ENCODE measurements at regions not wholly inside any gene's neighbourhood (a gene's known extent, or its start where the extent isn't known, plus 50 kb on each side); places are given as distances from the start of the nearest gene placed in this dataset.

DNA sequence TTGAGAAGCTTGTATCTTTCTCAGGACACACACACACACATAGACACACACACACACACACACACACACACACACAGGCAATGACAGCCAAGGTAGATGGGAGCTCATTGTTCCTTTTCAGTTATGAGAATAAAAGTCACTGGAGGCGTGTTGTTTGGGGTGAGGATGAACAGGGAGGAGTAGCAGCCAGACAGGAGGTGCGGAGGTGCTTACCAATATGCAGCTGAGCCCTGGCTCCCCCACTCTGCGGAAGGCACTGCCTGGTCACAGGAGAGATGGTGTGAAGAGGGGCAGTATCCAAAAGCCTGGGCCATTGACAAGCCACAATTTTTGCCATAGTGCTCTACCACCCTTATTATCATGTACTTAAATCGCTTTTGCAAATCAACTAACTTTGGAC lies 77.4 kb downstream of the CBLN1 start:
- no peak overlapping the region for H3K4me2 ChIP-seq
- no peaks in the 10 kb centered on the region for H3K79me2 ChIP-seq (ENCODE audit: insufficient read depth)
- WGBS (ENCODE audit: low lambda C conversion rate), result 23% methylated on average over 4 of the region's 4 CpGs
- no peaks in the 10 kb centered on the region for H3F3A ChIP-seq (replicated peaks; ENCODE audit: insufficient read depth)
- no peaks in the 10 kb centered on the region for H3K27me3 ChIP-seq (ENCODE audit: insufficient read depth)
- no peaks in the 10 kb centered on the region for H3K36me3 ChIP-seq (replicated peaks in 1 of 2; ENCODE audit: control insufficient read depth in 1 of 2, insufficient read depth in 2 of 2, low read length in 1 of 2)
- H2AFZ ChIP-seq (ENCODE audit: low read depth), result no peak overlapping the region
- no peaks in the 10 kb centered on the region for H3K9me3 ChIP-seq
- H3K27ac ChIP-seq (ENCODE audit: low read depth in 2 of 2, low read length in 1 of 2), result no peak overlapping the region
- H3K9me2 ChIP-seq, result no peaks in the 10 kb centered on the region
- POLR2A ChIA-PET, result no interaction called here
- no peak overlapping the region for H3K9ac ChIP-seq
- DNase-seq, result no peak
- no peak for TF ChIP-seq CHD2 (IDR thresholded peaks at IDR 0.05; ENCODE audit: low read length, partially characterized antibody)
- no peak for TF ChIP-seq NRF1 (IDR thresholded peaks at IDR 0.05; ENCODE audit: low read depth, low read length)
- no peak for TF ChIP-seq FOXM1 (IDR thresholded peaks at IDR 0.05; ENCODE audit: low read depth)
- TF ChIP-seq, protein P1, sequence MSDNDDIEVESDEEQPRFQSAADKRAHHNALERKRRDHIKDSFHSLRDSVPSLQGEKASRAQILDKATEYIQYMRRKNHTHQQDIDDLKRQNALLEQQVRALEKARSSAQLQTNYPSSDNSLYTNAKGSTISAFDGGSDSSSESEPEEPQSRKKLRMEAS (IDR thresholded peaks at IDR 0.05; ENCODE audit: low read depth), result no peak
- no peak for TF ChIP-seq TAF1 (IDR thresholded peaks at IDR 0.05; ENCODE audit: borderline replicate concordance, low read depth, low read length)
- TF ChIP-seq JUND (IDR thresholded peaks at IDR 0.05), result no peak
- TF ChIP-seq, protein P2, sequence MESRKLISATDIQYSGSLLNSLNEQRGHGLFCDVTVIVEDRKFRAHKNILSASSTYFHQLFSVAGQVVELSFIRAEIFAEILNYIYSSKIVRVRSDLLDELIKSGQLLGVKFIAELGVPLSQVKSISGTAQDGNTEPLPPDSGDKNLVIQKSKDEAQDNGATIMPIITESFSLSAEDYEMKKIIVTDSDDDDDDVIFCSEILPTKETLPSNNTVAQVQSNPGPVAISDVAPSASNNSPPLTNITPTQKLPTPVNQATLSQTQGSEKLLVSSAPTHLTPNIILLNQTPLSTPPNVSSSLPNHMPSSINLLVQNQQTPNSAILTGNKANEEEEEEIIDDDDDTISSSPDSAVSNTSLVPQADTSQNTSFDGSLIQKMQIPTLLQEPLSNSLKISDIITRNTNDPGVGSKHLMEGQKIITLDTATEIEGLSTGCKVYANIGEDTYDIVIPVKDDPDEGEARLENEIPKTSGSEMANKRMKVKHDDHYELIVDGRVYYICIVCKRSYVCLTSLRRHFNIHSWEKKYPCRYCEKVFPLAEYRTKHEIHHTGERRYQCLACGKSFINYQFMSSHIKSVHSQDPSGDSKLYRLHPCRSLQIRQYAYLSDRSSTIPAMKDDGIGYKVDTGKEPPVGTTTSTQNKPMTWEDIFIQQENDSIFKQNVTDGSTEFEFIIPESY (IDR thresholded peaks at IDR 0.05; ENCODE audit: borderline replicate concordance, low read depth), result no peak
- TF ChIP-seq POLR2AphosphoS5 (IDR thresholded peaks at IDR 0.05; ENCODE audit: low read depth, low read length), result no peak
- TF ChIP-seq, protein P3, sequence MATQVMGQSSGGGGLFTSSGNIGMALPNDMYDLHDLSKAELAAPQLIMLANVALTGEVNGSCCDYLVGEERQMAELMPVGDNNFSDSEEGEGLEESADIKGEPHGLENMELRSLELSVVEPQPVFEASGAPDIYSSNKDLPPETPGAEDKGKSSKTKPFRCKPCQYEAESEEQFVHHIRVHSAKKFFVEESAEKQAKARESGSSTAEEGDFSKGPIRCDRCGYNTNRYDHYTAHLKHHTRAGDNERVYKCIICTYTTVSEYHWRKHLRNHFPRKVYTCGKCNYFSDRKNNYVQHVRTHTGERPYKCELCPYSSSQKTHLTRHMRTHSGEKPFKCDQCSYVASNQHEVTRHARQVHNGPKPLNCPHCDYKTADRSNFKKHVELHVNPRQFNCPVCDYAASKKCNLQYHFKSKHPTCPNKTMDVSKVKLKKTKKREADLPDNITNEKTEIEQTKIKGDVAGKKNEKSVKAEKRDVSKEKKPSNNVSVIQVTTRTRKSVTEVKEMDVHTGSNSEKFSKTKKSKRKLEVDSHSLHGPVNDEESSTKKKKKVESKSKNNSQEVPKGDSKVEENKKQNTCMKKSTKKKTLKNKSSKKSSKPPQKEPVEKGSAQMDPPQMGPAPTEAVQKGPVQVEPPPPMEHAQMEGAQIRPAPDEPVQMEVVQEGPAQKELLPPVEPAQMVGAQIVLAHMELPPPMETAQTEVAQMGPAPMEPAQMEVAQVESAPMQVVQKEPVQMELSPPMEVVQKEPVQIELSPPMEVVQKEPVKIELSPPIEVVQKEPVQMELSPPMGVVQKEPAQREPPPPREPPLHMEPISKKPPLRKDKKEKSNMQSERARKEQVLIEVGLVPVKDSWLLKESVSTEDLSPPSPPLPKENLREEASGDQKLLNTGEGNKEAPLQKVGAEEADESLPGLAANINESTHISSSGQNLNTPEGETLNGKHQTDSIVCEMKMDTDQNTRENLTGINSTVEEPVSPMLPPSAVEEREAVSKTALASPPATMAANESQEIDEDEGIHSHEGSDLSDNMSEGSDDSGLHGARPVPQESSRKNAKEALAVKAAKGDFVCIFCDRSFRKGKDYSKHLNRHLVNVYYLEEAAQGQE (IDR thresholded peaks at IDR 0.05; ENCODE audit: low read depth, low read length), result no peak
- TF ChIP-seq GATA2 (CRISPR knock-in tag; IDR thresholded peaks at IDR 0.05), result no peak
- no peak for TF ChIP-seq EZH2phosphoT487 (IDR thresholded peaks at IDR 0.05; ENCODE audit: borderline replicate concordance, low read depth)
- no peaks in the 10 kb centered on the region for H3K4me1 ChIP-seq (ENCODE audit: control insufficient read depth in 1 of 2, insufficient read depth in 2 of 2, low read depth in 1 of 2, low read length in 1 of 2)
- H3K4me3 ChIP-seq (ENCODE audit: low read depth in 2 of 2, low read length in 1 of 2), result no peak overlapping the region
- CTCF ChIA-PET, result no interaction called here
- no peaks in the 10 kb centered on the region for H4K20me1 ChIP-seq (ENCODE audit: insufficient read depth)

DNA sequence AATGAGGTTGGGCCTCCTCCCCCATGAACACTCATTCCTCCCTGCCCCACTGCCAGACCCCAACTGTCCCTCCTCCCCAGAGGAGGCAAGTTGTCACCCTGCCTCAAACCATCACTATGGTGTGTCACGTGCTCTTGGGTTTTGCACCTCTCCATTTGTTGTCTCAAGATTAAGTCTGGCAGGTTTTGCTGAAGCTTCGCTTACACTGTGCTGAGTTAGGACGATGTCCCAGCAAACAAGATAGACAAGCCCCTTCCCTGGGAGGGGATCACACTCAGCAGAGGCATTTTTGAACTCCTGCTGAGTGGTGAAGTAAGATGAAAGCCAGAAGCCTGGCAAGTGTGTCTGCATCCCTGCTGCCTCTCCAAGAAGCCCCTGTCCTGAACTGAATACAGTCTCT lies 78.3 kb downstream of the CBLN1 start:
- no peak overlapping the region for H3K27ac ChIP-seq (ENCODE audit: low read depth in 2 of 2, low read length in 1 of 2)
- no peaks in the 10 kb centered on the region for H3K4me1 ChIP-seq (ENCODE audit: control insufficient read depth in 1 of 2, insufficient read depth in 2 of 2, low read depth in 1 of 2, low read length in 1 of 2)
- H3K4me3 ChIP-seq (ENCODE audit: low read depth in 2 of 2, low read length in 1 of 2), result no peak overlapping the region
- no peaks in the 10 kb centered on the region for H3K36me3 ChIP-seq (replicated peaks in 1 of 2; ENCODE audit: control insufficient read depth in 1 of 2, insufficient read depth in 2 of 2, low read length in 1 of 2)
- no peaks in the 10 kb centered on the region for H3K9me3 ChIP-seq
- no peaks in the 10 kb centered on the region for H3K79me2 ChIP-seq (ENCODE audit: insufficient read depth)
- no peaks in the 10 kb centered on the region for H4K20me1 ChIP-seq (ENCODE audit: insufficient read depth)
- no peak overlapping the region for H3K9ac ChIP-seq
- 11% methylated on average over 3 of the region's 3 CpGs for WGBS (ENCODE audit: low lambda C conversion rate)
- no peak for TF ChIP-seq ELF1 (IDR thresholded peaks at IDR 0.05)
- TF ChIP-seq, protein P2 (IDR thresholded peaks at IDR 0.05; ENCODE audit: borderline replicate concordance, low read depth), result no peak
- TF ChIP-seq NRF1 (IDR thresholded peaks at IDR 0.05; ENCODE audit: low read depth, low read length), result no peak
- no peak for TF ChIP-seq NFIC (IDR thresholded peaks at IDR 0.05; ENCODE audit: borderline replicate concordance)
- no peak for TF ChIP-seq JUND (IDR thresholded peaks at IDR 0.05)
- TF ChIP-seq RFX5 (IDR thresholded peaks at IDR 0.05; ENCODE audit: low read length), result no peak
- TF ChIP-seq, protein P4, sequence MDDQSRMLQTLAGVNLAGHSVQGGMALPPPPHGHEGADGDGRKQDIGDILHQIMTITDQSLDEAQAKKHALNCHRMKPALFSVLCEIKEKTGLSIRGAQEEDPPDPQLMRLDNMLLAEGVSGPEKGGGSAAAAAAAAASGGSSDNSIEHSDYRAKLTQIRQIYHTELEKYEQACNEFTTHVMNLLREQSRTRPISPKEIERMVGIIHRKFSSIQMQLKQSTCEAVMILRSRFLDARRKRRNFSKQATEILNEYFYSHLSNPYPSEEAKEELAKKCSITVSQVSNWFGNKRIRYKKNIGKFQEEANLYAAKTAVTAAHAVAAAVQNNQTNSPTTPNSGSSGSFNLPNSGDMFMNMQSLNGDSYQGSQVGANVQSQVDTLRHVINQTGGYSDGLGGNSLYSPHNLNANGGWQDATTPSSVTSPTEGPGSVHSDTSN (IDR thresholded peaks at IDR 0.05), result no peak
- TF ChIP-seq EZH2phosphoT487 (IDR thresholded peaks at IDR 0.05; ENCODE audit: borderline replicate concordance, low read depth), result no peak
- TF ChIP-seq, protein P5, sequence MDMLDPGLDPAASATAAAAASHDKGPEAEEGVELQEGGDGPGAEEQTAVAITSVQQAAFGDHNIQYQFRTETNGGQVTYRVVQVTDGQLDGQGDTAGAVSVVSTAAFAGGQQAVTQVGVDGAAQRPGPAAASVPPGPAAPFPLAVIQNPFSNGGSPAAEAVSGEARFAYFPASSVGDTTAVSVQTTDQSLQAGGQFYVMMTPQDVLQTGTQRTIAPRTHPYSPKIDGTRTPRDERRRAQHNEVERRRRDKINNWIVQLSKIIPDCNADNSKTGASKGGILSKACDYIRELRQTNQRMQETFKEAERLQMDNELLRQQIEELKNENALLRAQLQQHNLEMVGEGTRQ (IDR thresholded peaks at IDR 0.05; ENCODE audit: borderline replicate concordance, low read depth, low read length), result no peak
- TF ChIP-seq FOXM1 (IDR thresholded peaks at IDR 0.05; ENCODE audit: low read depth), result no peak
- TF ChIP-seq FOSL2 (IDR thresholded peaks at IDR 0.05; ENCODE audit: borderline replicate concordance, low read depth), result no peak
- TF ChIP-seq FOXJ3 (CRISPR knock-in tag; IDR thresholded peaks at IDR 0.05), result no peak
- H3K27me3 ChIP-seq (ENCODE audit: insufficient read depth), result no peaks in the 10 kb centered on the region
- no peaks in the 10 kb centered on the region for H3F3A ChIP-seq (replicated peaks; ENCODE audit: insufficient read depth)
- no peak overlapping the region for H2AFZ ChIP-seq (ENCODE audit: low read depth)
- no peak overlapping the region for H3K4me2 ChIP-seq
- H3K9me2 ChIP-seq, result no peaks in the 10 kb centered on the region
- POLR2A ChIA-PET, result no interaction called here
- DNase-seq, result no peak
- CTCF ChIA-PET, result no interaction called here
